K562 (cell line): ENCODE measurements at regions not wholly inside any gene's neighbourhood (a gene's known extent, or its start where the extent isn't known, plus 50 kb on each side); places are given as distances from the start of the nearest gene placed in this dataset.

Experiments
- ATAC-seq: fragments of 200-7000 bp; cut with Tn5 transposase; 3 replicates; pipeline ENCODE4 v1.9.1; 2020; ENCODE audit warnings: moderate library complexity
- BruUV-seq: library from RNA; stranded (reverse); fragments of 400-500 nt; replicated peaks from 2 replicates; lab custom pipeline; 2021; lab: Mats Ljungman, UMichigan
- CTCF ChIA-PET: fragments of 300-600 bp; formaldehyde crosslinking; extraction: SDS; loops from one replicate; lab custom pipeline; 2021; ENCODE audit warnings: low intra/inter-chr PET ratio; lab: Yijun Ruan, JAX
- POLR2A ChIA-PET: fragments of 300-600, 350-650 bp; sonication (Branson Sonifier 250); formaldehyde crosslinking; extraction: SDS; loops from one replicate; lab custom pipeline; 2021; ENCODE audit warnings: antibody characterized with exemption, inconsistent platforms; lab: Yijun Ruan, JAX
- DNase-seq, 4 experiments: peaks; one replicate each; pipeline versions ENCODE4 v3.0.0 to v3.0.0-alpha.2; 2011 to 2018; ENCODE audit warnings: low spot score in 3 of 4, mixed read lengths in 3 of 4; ENCODE audit errors: extremely low read depth in 1 of 4
- FAIRE-seq: peaks from 2 replicates; lab custom pipeline; 2011; peaks lifted over from hg19 to GRCh38; lab: Jason Lieb, UNC
- H2AFZ ChIP-seq: 2 replicates; pipeline ENCODE4 v1.6.0; 2011; ENCODE audit warnings: low read depth, low read length, control low read depth, inconsistent platforms
- H3K27ac ChIP-seq: fragments of 200-600 bp; 3 replicates; pipeline ENCODE4 v1.8.0; 2011; ENCODE audit warnings: low read depth, mild to moderate bottlenecking, control low read depth, inconsistent platforms, low read length, moderate library complexity, mixed read lengths; ENCODE audit errors: extremely low read depth
- H3K27me3 ChIP-seq, 2 experiments: fragments of 300-600 bp in 1 of 2; 2 replicates in 1 of 2; 3 replicates in 1 of 2; pipeline versions ENCODE4 v1.6.0 to v1.8.0; 2011; ENCODE audit warnings: inconsistent platforms in 2 of 2, low read length in 2 of 2, mild to moderate bottlenecking in 1 of 2, mixed read lengths in 1 of 2, moderate library complexity in 1 of 2; ENCODE audit not compliant: control insufficient read depth in 2 of 2, insufficient read depth in 2 of 2
- H3K36me3 ChIP-seq: fragments of 300-600 bp; 3 replicates; pipeline ENCODE4 v1.8.0; 2011; ENCODE audit warnings: mild to moderate bottlenecking, low read length, inconsistent platforms; ENCODE audit not compliant: control insufficient read depth, insufficient read depth
- H3K4me1 ChIP-seq, 2 experiments: fragments of 200-600 bp in 1 of 2; replicated peaks in 1 of 2; 2 replicates in 1 of 2; 3 replicates in 1 of 2; pipeline versions ENCODE4 v1.5.1 to v1.8.0; 2011; ENCODE audit warnings: inconsistent platforms in 2 of 2, low read length in 2 of 2, mild to moderate bottlenecking in 1 of 2, mixed read lengths in 1 of 2, moderate library complexity in 1 of 2; ENCODE audit not compliant: control insufficient read depth in 2 of 2, insufficient read depth in 2 of 2
- H3K4me2 ChIP-seq: 2 replicates; pipeline ENCODE4 v1.6.1; 2011; ENCODE audit warnings: low read length, control low read depth, inconsistent platforms, mixed read lengths; ENCODE audit not compliant: insufficient read depth
- H3K4me3 ChIP-seq: fragments of 200-600 bp; sonication (generic), shearing (Covaris generic); 2 replicates; pipeline ENCODE4 v1.5.1; 2016; ENCODE audit warnings: control low read depth, inconsistent platforms
- H3K79me2 ChIP-seq: fragments of 200-600 bp; 3 replicates; pipeline ENCODE4 v1.8.0; 2011; ENCODE audit warnings: low read length, inconsistent platforms; ENCODE audit not compliant: control insufficient read depth, insufficient read depth
- H3K9ac ChIP-seq, 2 experiments: 2 replicates each; pipeline versions ENCODE4 v1.6.0 to v1.6.1; 2011; ENCODE audit warnings: low read depth in 2 of 2, low read length in 2 of 2, control low read depth in 1 of 2, inconsistent platforms in 1 of 2, mild to moderate bottlenecking in 1 of 2, mixed read lengths in 1 of 2; ENCODE audit not compliant: insufficient read depth in 1 of 2
- H3K9me1 ChIP-seq: one replicate; pipeline ENCODE4 v1.6.0; 2011; ENCODE audit warnings: inconsistent platforms, mild to moderate bottlenecking, low read length, moderate library complexity; ENCODE audit not compliant: control insufficient read depth, insufficient read depth
- H3K9me3 ChIP-seq: replicated peaks from 2 replicates; pipeline ENCODE4 v1.5.1; 2011; ENCODE audit warnings: low read depth, low read length, inconsistent platforms; ENCODE audit not compliant: control insufficient read depth, insufficient read depth
- H4K20me1 ChIP-seq: replicated peaks from 2 replicates; pipeline ENCODE4 v1.6.1; 2011; ENCODE audit warnings: low read length, inconsistent platforms, mixed read lengths; ENCODE audit not compliant: control insufficient read depth, insufficient read depth
- BRD9 ChIP-seq: fragments of 450-650 bp; IDR thresholded peaks from 2 replicates; pipeline ENCODE4 v1.6.1; 2018; ENCODE audit warnings: low read depth; ENCODE audit not compliant: partially characterized antibody
- CTCF ChIP-seq, 3 experiments: IDR thresholded peaks in 2 of 3; conservative IDR thresholded peaks in 1 of 3; 2 replicates each; pipeline ENCODE4 v1.5.1; 2011 to 2012; ENCODE audit warnings: low read length in 3 of 3, mild to moderate bottlenecking in 3 of 3, control low read depth in 2 of 3, improper control_type of control experiment in 1 of 3, inconsistent platforms in 1 of 3, low read depth in 1 of 3, mixed read lengths in 1 of 3, moderate library complexity in 1 of 3; ENCODE audit not compliant: insufficient read depth in 2 of 3
- ETV1 ChIP-seq: fragments of 450-650 bp; conservative IDR thresholded peaks from 2 replicates; pipeline ENCODE4 v1.6.1; 2016; ENCODE audit warnings: missing genetic modification characterization, control low read depth, low read depth, missing compliant biosample characterization
- GTF2F1 ChIP-seq: IDR thresholded peaks from 2 replicates; pipeline ENCODE4 v1.6.1; 2011; ENCODE audit warnings: low read depth, low read length, improper control_type of control experiment
- MTA2 ChIP-seq: fragments of 450-650 bp; IDR thresholded peaks from 2 replicates; pipeline ENCODE4 v1.6.1; 2016; ENCODE audit warnings: low read depth
- PATZ1 ChIP-seq: fragments of 250-450 bp; sonication (Bioruptor Pico); IDR thresholded peaks from 2 replicates; pipeline ENCODE4 v1.5.0; 2020; ENCODE audit warnings: mild to moderate bottlenecking, borderline replicate concordance
- PHF20 ChIP-seq: fragments of 450-650 bp; IDR thresholded peaks from 2 replicates; pipeline ENCODE4 v1.6.1; 2018; ENCODE audit not compliant: partially characterized antibody
- POLR2AphosphoS5 ChIP-seq: IDR thresholded peaks from 2 replicates; pipeline ENCODE4 v1.6.1; 2011; ENCODE audit warnings: mild to moderate bottlenecking, low read depth, low read length, moderate library complexity; ENCODE audit not compliant: control insufficient read depth, insufficient read depth
- SMC3 ChIP-seq: conservative IDR thresholded peaks from 2 replicates; pipeline ENCODE4 v1.6.1; 2011; ENCODE audit warnings: low read depth, low read length, improper control_type of control experiment; ENCODE audit not compliant: insufficient read depth
- SREBF2 ChIP-seq: sonication (generic); formaldehyde crosslinking; IDR thresholded peaks from 2 replicates; pipeline ENCODE4 v1.4.0; 2020; ENCODE audit warnings: mild to moderate bottlenecking, missing genetic modification reagents
- TCFL5 ChIP-seq: fragments of 250-450 bp; sonication (Bioruptor Pico); conservative IDR thresholded peaks from 2 replicates; pipeline ENCODE4 v1.6.1; 2021; ENCODE audit warnings: mild to moderate bottlenecking, moderate library complexity, matching md5 sums
- THRA ChIP-seq: fragments of 450-650 bp; IDR thresholded peaks from 2 replicates; pipeline ENCODE4 v1.6.1; 2017; ENCODE audit warnings: mild to moderate bottlenecking, moderate library complexity
- ZBED1 ChIP-seq: IDR thresholded peaks from 2 replicates; pipeline ENCODE4 v1.6.1; 2014
- ZNF76 ChIP-seq: fragments of 250-450 bp; sonication (Bioruptor Pico); IDR thresholded peaks from 2 replicates; pipeline ENCODE4 v1.4.0; 2020; ENCODE audit warnings: mild to moderate bottlenecking, moderate library complexity, borderline replicate concordance
- ZNF830 ChIP-seq: fragments of 250-450 bp; sonication (Bioruptor Pico); IDR thresholded peaks from 2 replicates; pipeline ENCODE4 v1.5.0; 2021; ENCODE audit warnings: mild to moderate bottlenecking
- WGBS: fragments of 100-300 bp; shearing (Covaris generic); methylation state at CpG from one replicate; pipeline ENCODE4 v1.1.6; 2016; ENCODE audit warnings: low coverage, mixed read lengths; ENCODE audit not compliant: insufficient coverage; ENCODE audit errors: missing lambda C conversion rate; 5-methylcytosine and 5-hydroxymethylcytosine counted together
- in situ Hi-C: fragments of 300-500 bp; cut with MboI; formaldehyde crosslinking; loops from 4 replicates; pipeline ENCODE4 v1.15.0; 2018; ENCODE audit warnings: inconsistent platforms, mixed read lengths
- intact Hi-C: fragments of 100-400 bp; cut with micrococcal nuclease; formaldehyde crosslinking; loops from 2 replicates; pipeline ENCODE4 v1.14.2; 2022

- no peaks in the 10 kb centered on the region for H3K79me2 ChIP-seq
- peak; percentile 21 to 41 (median 38) for DNase-seq
- H4K20me1 ChIP-seq, result no peaks in the 10 kb centered on the region
- H2AFZ ChIP-seq, result peak overlapping the region; percentile 45; the same call in 1 of the 2 replicates
- in situ Hi-C loops, result no loop called here
- H3K9me1 ChIP-seq, result no peaks in the 10 kb centered on the region
- H3K4me3 ChIP-seq, result no peak overlapping the region
- ChIA-PET POLR2A (no interaction called here), CTCF (interaction anchor here (0.7 kb wide), 1 partner anchor 402 kb away, joined by 3 read pairs; no protein-coding TSS in a partner anchor)
- ATAC-seq, result peak; percentile 83
- no peaks in the 10 kb centered on the region for H3K9me3 ChIP-seq
- H3K36me3 ChIP-seq, result no peaks in the 10 kb centered on the region
- intact Hi-C loops, result no loop called here
- H3K4me1 ChIP-seq, result peaks cover 0 to 5% of the 10 kb centered on the region in 2 experiments; a peak in 1 of 5 replicates
- no peak for FAIRE-seq
- BruUV-seq, result no TSS peak
- no peaks in the 10 kb centered on the region for H3K27me3 ChIP-seq
- H3K9ac ChIP-seq, result no peak overlapping the region
- H3K27ac ChIP-seq, result no peak overlapping the region
- 30% methylated on average over 15 of the region's 41 CpGs for WGBS
- no peak overlapping the region for H3K4me2 ChIP-seq
- TF ChIP-seq TCFL5 (CRISPR knock-in tag) (no peak), THRA (no peak), PHF20 (no peak), POLR2AphosphoS5 (no peak), CTCF (IDR thresholded peaks at IDR 0.05 in 2 of 3, conservative IDR thresholded peaks at IDR 0.05 in 1 of 3; ENCODE audit: insufficient read depth in 2 of 3, low read depth in 1 of 3, low read length in 3 of 3) (peak; percentile 44 to 63 (median 54); a peak in 5 of 6 replicates), MTA2 (no peak), GTF2F1 (no peak), SMC3 (0 out of 2 replicates have a peak, but pooled peaks have one; percentile 7), BRD9 (no peak), SREBF2 (CRISPR knock-in tag) (no peak), PATZ1 (CRISPR knock-in tag) (no peak), ETV1 (tag) (0 out of 2 replicates have a peak, but pooled peaks have one; percentile 45), ZNF76 (CRISPR knock-in tag) (no peak), ZNF830 (CRISPR knock-in tag) (no peak), ZBED1 (no peak)
Measured at GRCh38 chr14:106286697-106287290, 760.4 kb downstream of the TMEM121 start.
